GM12864 (cell line): ENCODE measurements at regions not wholly inside any gene's neighbourhood (a gene's known extent, or its start where the extent isn't known, plus 50 kb on each side); places are given as distances from the start of the nearest gene placed in this dataset.

Source experiments
- DNase-seq: peaks from one replicate; pipeline ENCODE4 v3.0.0-alpha.2; 2011; ENCODE audit warnings: low read depth
- H3K4me3 ChIP-seq: 2 replicates; pipeline ENCODE4 v1.5.1; 2011; ENCODE audit warnings: mild to moderate bottlenecking, low read depth, low read length, control low read depth
- CTCF ChIP-seq: IDR thresholded peaks from 2 replicates; pipeline ENCODE4 v1.5.1; 2011; ENCODE audit warnings: low read depth, mild to moderate bottlenecking, moderate library complexity, low read length, control low read depth, inconsistent platforms; ENCODE audit errors: missing control alignments

GRCh38 chr13:44243198-44243857 lies 130.3 kb upstream of the SERP2 start:
- no peak overlapping the region for H3K4me3 ChIP-seq
- TF ChIP-seq CTCF = peak; percentile 58
- DNase-seq = no peak

GRCh38 chr13:44244288-44244687 lies 129.3 kb upstream of the SERP2 start:
- DNase-seq = no peak
- TF ChIP-seq CTCF = no peak
- H3K4me3 ChIP-seq = no peak overlapping the region

GRCh38 chr13:44249431-44249836 lies 124.2 kb upstream of the SERP2 start:
- TF ChIP-seq CTCF = no peak
- no peak overlapping the region for H3K4me3 ChIP-seq
- no peak for DNase-seq

- no peak for DNase-seq
- no peak for TF ChIP-seq CTCF
- no peak overlapping the region for H3K4me3 ChIP-seq
Measured at GRCh38 chr13:44252938-44253337, 120.7 kb upstream of the SERP2 start.

- TF ChIP-seq CTCF = no peak
- no peak for DNase-seq
- H3K4me3 ChIP-seq = no peak overlapping the region
Measured at GRCh38 chr13:44255771-44256364, 117.8 kb upstream of the SERP2 start.

- no peak for DNase-seq
- TF ChIP-seq CTCF = no peak
- H3K4me3 ChIP-seq = no peak overlapping the region
Measured at GRCh38 chr13:44257796-44258195, 115.8 kb upstream of the SERP2 start.
